ENCODE measurements at regions not wholly inside any gene's neighbourhood (a gene's known extent, or its start where the extent isn't known, plus 50 kb on each side); places are given as distances from the start of the nearest gene placed in this dataset.

- no peak for FAIRE-seq
Measured at GRCh38 chr12:59929110-59929509, 333.3 kb downstream of the SLC16A7 start.

DNA sequence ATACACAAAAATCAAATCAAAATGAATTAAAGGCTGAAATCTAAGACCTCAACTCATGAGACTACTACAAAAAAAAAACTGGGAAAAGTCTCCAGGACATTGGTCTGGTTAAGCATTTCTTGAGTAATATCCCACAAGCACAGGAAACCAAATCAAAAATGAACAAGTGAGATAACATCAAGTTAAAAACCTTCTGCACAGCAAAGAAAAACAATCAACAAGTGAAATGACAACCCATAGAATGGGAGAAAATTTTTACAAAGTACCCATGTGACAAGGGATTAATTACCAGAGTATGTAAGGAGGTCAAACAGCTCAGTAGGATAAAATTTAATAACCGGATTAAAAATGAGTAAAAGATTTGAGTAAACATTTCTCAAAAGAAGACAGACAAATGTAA lies 338.7 kb downstream of the SLC16A7 start:
- FAIRE-seq, result no peak

DNA sequence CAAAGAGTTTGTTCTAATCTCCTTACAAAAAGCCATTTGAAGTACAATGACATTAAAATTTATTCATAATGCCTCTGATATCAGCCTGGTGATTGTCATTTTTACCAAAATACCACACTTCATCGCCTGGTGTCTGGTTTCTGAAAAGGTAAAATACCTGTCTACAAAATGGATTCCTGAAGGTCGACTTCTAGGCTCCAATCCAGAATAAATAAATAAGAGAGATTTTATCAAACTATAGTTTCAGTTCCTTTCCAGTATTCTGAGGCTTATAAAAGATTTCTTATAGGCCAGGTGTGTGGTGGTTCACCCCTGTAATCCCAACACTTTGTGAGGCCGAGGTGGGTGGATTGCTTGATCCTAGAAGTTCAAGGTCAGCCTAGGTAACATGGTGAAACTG lies 340.7 kb downstream of the SLC16A7 start:
- no peak for FAIRE-seq

- FAIRE-seq, result no peak
Measured at GRCh38 chr12:59937148-59937547, 341.3 kb downstream of the SLC16A7 start.

- FAIRE-seq, result no peak
Measured at GRCh38 chr12:59938190-59938962, 342.5 kb downstream of the SLC16A7 start.

- no peak for FAIRE-seq
Measured at GRCh38 chr12:59940631-59941342, 345.0 kb downstream of the SLC16A7 start.

DNA sequence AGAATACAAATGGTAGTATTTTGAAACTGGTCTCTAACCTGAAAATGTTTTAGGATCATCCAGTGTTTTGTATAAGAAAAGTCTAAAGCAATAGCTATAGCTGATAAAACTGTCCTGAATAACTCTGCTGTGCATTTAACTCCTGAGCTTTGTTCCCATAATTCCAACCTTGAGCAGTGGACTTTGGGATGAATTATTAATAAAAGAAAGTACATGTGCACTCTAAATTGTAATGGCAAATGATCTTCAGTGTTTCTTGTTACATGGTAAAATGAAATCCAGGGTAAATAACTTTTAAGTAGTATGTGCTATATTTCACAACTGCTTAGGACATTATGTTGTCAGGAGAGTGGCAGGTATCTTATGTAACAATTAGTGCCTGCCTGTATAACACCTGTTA lies 345.6 kb downstream of the SLC16A7 start:
- no peak for FAIRE-seq

GRCh38 chr12:59944177-59944576 lies 348.3 kb downstream of the SLC16A7 start:
- FAIRE-seq, result no peak

DNA sequence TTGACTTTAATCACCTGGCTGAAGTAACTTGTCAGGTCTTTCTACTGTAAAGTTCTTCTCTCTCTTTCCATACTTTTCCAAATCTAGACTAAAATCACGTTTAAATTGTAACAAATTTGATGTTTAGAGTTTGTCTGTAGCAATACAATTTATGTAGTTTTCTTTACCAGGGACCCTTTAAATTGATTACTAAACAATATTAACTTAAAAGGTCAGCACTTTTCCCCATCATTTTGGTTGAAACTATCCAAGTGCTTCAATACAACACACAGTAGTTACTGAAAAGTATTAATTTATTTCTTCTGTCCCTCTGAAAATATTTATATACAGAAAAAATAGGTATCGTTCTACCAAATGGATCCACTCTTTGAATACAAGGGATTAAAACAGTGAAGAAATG lies 350.8 kb downstream of the SLC16A7 start:
- no peak for FAIRE-seq

DNA sequence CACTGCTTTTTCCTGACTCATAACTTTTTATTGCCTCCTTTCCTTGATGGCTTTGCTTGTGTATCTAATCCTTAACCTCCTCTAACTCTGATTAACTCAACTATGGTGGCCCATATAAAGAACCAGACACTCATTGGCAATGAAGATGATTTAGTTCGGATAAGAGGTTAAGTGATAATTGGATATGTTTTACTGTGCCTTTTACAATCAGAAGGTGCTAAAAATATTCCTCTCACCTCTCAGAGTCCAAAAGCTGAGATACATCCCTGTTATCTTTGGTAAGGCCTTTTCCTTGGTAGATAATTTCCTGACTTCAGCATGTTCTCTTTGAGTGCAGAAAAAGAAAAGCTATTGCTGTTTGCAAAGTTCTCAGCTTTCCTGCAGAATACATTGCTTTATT lies 367.7 kb downstream of the SLC16A7 start:
- no peak for FAIRE-seq

GRCh38 chr12:59972905-59973304 lies 377.1 kb downstream of the SLC16A7 start:
- no peak for FAIRE-seq

DNA sequence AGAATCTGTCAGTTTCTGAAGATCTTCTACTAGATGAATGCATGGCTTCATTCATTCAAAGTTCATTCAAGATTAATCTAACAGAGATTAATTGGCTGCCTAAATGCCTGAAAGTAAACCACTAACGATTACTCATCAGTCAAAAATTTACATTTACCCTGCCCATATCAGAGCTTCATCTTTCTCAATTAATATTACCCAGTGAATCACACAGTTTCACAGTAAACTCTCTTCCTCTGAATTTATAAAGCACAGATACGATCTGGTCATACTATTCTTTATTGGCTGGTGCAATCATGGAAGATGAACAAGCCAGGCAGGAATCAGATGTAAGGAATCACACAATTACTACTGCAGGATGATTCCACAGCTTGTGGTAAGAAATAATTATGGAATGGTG lies 377.7 kb downstream of the SLC16A7 start:
- FAIRE-seq, result no peak

GRCh38 chr12:59977779-59978178 lies 381.9 kb downstream of the SLC16A7 start:
- FAIRE-seq, result no peak

DNA sequence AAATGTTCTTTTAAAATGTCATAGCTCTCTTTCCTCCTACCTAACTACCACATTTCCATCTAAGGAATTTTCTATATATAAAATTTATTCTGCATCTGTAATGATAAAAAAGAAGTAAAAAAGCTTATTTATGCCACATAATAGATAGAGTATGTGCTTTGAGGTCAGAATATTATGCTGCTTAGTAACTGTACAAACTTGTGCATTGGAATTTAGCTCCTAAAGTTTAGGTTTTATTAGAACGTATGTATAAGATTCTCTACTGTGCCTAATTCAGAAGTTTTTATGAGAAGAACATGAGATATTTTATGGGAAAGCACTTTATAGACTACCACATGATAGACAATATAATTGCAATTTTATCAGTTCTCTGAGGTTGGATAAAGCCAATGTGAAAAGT lies 384.6 kb downstream of the SLC16A7 start:
- FAIRE-seq, result no peak

- no peak for FAIRE-seq
Measured at GRCh38 chr12:59999291-59999690, 403.5 kb downstream of the SLC16A7 start.

DNA sequence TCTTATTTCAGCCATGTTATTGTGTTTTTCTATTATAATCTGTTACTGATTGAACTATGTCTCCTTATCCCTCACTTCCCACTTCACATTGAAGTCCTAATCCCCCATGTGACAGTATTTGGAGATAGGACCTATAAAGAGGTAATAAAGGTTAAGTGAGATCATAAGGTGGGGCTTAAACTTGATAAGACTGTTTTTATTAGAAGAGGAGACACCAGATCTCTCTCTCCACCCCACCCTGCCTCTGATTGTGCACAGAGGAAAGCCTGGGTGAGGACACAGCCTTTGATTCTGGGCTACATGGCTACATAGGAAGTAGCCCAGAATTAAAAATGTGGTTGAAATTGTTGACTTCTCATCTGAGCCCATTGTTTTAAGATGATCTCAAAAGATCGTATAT lies 414.7 kb downstream of the SLC16A7 start:
- no peak for FAIRE-seq

GRCh38 chr12:60012659-60013058 lies 416.8 kb downstream of the SLC16A7 start:
- no peak for FAIRE-seq

GRCh38 chr12:60014436-60014835 lies 418.6 kb downstream of the SLC16A7 start:
- FAIRE-seq, result no peak

- no peak for FAIRE-seq
Measured at GRCh38 chr12:60020068-60020467, 424.2 kb downstream of the SLC16A7 start.

DNA sequence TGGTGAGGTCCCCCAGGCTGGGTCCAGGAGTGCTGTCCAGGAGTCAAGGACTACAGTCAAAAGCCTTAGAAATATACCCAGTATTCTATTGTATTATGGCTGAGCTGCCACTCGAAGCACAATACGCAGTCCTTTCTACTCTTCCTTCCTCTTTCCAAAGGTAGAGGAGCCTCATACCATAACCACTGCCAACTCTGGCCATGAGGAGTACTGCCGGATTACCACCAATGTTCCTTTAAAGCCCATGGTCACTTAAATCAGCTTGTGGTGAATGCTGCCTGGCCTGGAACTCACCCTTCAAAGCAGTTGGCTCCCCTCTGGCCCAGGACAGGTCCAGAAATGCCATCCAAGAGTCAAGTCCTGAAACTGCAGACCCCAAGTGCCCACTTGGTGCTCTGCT lies 425.4 kb downstream of the SLC16A7 start:
- FAIRE-seq, result no peak

DNA sequence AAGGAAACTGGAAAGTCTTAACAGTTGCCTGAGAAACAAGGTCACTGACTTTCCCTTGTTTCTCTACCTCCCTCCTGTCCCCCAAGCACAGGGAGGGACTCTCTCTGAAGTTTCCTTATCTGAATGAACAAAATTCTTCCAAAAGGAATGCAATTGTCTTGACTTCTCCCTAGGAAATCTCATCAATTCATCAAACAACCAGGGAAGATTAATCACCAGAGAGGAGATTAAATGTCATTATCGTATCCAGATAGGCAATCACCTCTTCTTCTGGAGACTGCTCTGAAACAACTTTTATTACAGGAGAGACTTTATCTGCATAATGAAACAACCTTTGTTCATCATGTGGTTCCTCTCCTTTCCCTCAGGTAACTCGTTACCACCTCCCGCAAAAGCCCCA lies 431.4 kb downstream of the SLC16A7 start:
- FAIRE-seq, result no peak

DNA sequence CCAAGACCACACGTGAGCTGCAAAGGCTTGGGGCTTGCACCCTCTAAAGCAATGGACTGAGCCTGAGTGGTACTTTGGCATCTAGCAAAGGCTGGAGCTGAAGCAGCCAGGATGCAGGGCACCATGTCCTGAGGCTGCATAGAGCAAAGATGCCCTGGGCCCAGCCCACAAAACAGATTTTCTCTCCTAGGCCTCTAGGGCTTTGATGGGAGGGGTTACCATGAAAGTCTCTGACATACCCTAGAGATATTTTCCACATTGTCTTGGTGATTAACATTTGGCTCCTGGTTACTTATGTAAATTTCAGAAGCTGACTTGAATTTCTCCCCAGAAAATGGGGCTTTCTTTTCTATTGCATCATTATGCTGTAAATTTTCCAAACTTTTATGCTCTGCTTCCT lies 438.3 kb downstream of the SLC16A7 start:
- no peak for FAIRE-seq

DNA sequence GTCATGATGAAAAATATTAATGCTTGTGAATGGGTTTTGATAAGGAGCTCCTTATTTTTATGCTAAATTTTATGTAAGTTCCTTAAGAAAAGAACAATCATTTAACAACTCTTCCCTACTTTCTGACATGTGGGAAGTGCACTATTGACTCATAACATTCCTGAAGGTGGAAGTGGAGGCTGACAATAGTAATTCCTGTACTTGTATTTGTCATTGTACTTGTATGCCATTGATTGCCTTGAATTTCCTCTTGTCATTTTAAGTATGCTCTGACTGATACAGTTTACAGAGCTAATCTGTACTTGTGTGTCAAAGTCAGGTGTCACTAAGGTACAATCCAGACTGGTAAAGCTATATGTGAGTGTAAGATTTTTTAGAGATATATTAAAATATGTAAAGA lies 440.0 kb downstream of the SLC16A7 start:
- no peak for FAIRE-seq

GRCh38 chr12:60042835-60043234 lies 447.0 kb downstream of the SLC16A7 start:
- FAIRE-seq, result no peak

- no peak for FAIRE-seq
Measured at GRCh38 chr12:60043236-60043635, 447.4 kb downstream of the SLC16A7 start.

Measured in TTC549 (cell line).